GM08714 (cell line): ENCODE measurements at regions not wholly inside any gene's neighbourhood (a gene's known extent, or its start where the extent isn't known, plus 50 kb on each side); places are given as distances from the start of the nearest gene placed in this dataset.
"Not testable (repeated sequence)": the region's sequence is repeated elsewhere in the genome, so short reads cannot be mapped to it uniquely, and the experiment has no call there.

ENCODE experiments used
- H3K4me3 ChIP-seq: fragments of 200-500 bp; sonication (Bioruptor generic); 2 replicates; pipeline ENCODE4 v1.5.1; 2014; ENCODE audit warnings: mild to moderate bottlenecking, low read length, inconsistent platforms
- ZNF274 ChIP-seq: IDR thresholded peaks from 2 replicates; pipeline ENCODE4 v1.6.1; 2012; ENCODE audit warnings: mild to moderate bottlenecking, low read depth, low read length

DNA sequence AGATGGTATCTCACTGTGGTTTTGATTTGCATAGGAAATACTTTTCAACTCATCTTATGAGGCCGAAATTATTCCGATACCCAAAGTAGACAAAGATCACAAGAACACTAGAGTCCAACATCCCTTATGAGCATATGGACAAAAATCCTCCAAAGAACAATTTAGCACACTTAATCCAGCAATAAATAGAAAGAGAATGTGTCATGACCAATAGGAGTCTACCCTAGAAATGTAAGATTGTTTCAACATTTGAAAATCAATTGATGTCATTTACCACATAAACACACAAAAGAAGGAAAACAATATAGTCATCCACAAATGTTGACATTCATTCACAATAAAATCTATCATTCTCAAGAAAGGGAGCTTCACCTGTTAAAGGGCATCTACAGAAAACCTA, 307.8 kb upstream of the SMIM21 start:
- no peak for TF ChIP-seq ZNF274
- no peak overlapping the region for H3K4me3 ChIP-seq

DNA sequence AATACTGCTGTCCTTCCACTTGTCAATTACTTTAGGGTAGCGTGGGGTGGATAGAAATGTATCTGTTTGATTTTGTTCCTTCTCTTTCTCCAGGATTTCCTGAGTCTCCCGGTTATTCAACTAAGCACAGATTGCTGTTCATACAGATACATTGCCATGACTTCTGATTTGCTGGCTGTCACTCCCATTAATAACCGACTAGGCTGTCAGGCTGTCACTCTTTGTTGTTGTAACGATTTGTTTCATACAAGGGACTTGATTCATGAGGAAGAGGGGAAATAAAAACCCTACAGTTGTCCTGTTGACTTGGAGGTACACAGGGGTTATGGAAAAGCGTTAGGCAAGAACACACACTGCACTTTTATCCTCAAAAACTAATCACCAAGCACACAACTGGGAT, 302.7 kb upstream of the SMIM21 start:
- no peak for TF ChIP-seq ZNF274
- no peak overlapping the region for H3K4me3 ChIP-seq

DNA sequence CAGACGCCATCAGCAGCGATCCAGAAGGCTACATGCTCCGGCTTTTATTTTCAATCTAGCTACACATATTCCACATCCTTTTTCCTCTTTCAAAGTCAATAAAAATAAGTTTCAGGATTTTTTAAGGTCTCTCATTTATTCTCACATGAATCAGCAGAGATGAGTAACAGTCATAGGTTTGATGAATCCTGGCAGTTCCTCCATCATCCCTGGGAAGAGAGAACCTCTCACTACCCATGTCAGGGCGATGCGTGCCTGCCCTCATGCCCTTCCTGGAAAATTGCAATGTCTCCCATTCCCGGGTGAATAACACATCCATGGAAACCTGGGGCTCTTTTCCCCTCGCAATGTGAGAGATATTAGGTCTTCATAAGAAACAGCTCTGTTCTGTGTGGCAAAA, 301.1 kb upstream of the SMIM21 start:
- TF ChIP-seq ZNF274, result no peak
- H3K4me3 ChIP-seq, result no peak overlapping the region

DNA sequence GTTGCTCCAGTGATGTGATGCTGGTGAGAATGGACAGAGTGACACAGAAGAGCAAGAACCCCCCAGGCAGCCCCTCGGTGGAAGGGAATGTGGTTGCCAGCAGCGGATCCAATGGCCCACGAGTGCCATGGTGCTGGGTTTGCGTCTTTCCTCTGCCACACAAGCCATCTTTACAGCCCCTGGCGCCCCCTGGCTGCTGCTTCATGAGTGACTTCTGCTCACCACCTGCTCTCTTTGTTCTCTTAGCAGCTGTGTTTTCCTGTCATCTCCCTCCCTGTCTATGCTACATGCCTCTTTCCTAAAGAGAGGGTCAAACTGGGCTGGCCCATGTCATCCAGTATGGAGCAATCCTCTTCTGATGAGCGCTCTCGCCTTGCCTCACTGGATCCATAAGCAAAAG, 300.0 kb upstream of the SMIM21 start:
- TF ChIP-seq ZNF274, result no peak
- no peak overlapping the region for H3K4me3 ChIP-seq

DNA sequence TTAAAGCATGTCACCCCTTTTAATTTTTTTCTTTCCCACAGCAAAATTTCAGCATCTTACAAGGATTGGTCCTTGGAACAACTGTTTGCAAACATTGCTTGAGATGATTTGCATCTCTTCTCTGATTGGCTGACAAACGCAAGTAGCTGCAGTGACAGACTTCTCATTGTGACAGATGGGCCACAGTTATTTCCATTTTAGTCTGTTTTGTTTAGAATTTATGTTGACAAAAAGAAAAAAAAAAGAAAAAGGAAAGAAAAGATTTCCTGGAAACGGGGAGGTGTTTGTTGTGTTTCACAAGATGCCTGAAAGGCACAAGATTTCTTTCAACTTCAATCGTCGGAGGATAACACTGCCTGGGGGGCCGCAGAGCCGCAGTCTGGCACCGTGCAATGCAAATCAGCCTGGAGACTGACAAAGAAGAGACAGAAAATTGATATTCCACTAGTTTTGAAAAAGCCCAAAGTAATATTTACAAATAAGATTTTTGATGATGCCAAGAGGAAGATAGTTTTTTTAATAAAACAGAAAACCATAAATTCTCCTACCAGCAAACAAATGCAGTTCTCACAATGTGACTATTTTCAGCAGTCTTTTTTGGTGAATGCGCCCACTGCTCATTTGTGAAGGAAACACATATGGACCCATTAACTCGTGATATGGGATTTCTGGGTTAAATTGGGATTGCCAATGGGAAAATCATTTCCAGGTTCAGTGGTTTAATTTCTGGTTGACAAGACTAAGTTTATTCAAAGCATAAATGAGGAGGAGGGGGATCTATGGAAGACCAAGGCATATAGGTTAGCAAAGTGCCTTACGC, 296.2 kb upstream of the SMIM21 start:
- TF ChIP-seq ZNF274, result no peak
- no peak overlapping the region for H3K4me3 ChIP-seq

DNA sequence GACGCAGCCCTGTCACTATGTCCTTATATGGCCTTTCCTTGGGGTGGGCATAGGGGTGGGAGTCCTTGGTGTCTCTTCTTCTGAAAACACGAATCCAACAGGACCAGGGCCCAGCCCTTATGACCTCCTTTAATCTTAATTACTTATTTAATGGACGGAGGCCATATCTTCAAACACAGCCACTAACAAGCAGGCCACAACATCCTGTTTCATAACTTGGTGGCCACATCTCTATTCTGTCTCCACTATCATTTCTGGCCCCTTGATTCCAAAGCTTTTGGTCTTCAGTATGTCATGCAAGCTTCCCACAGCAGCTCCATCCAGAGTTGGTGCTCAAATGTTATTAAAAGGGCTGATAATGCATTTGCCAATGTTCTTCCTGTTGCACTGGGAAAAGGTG, 287.3 kb upstream of the SMIM21 start:
- H3K4me3 ChIP-seq, result no peak overlapping the region
- no peak for TF ChIP-seq ZNF274

DNA sequence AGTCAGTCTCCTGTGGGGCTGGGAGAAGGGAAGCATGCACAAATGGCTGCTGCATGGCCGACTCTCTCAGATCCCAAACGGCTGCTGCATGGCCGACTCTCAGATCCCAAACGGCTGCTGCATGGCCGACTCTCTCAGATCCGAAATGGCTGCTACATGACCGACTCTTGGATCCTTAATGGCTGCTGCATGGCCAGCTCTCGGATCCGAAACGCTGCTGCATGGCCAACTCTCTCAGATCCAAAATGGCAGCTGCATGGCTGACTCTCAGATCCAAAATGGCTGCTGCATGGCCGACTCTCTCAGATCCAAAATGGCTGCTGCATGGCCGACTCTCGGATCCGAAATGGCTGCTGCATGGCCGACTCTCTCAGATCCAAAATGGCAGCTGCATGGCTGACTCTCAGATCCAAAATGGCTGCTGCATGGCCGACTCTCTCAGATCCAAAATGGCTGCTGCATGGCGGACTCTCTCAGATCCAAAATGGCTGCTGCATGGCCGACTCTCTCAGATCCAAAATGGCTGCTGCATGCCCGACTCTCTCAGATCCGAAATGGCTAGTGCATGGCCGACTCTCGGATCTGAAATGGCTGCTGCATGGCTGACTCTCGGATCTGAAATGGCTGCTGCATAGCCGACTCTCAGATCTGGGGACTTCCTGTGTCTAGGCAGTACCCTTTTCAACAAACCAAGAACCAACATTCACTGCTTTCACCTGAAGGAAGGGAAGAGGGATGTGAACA, 284.8 kb upstream of the SMIM21 start:
- H3K4me3 ChIP-seq, result not testable (repeated sequence)

DNA sequence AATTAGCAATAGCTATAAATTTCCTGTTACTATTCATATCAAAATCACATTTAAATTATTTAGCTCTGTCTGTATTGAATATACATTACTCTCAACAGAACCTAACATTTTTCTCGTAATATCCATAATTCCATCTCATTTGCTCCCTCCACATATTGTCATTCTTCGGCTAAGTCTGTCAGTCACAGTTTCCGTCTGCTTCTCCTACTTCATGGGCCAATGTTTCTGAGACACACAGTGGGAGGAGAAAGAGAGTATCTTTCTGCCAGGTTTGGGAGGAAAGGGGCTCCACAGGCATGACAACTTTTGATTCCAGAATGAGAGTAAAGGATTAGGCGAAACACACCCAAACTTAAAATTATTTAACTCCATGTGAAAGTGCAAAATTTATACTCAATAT, 273.1 kb upstream of the SMIM21 start:
- TF ChIP-seq ZNF274, result no peak
- no peak overlapping the region for H3K4me3 ChIP-seq

DNA sequence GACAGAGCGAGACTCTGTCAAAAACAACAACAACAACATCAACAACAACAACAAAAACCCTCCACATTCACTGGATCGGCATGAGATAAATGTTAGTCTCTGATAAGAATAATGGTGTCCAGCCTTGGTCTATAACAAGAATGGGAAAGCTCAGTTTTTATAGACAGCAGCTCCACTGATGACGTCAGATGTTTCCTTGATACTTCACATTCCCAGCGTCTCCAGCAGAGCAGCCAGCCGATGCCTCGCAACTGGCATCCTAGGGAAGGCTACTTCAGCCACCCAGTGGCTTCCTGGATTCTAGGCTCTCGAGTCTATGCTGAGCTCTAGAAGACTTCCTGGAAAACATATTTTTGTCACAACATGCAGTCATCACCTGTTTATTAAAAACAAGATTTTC, 271.4 kb upstream of the SMIM21 start:
- H3K4me3 ChIP-seq, result no peak overlapping the region
- TF ChIP-seq ZNF274, result no peak

DNA sequence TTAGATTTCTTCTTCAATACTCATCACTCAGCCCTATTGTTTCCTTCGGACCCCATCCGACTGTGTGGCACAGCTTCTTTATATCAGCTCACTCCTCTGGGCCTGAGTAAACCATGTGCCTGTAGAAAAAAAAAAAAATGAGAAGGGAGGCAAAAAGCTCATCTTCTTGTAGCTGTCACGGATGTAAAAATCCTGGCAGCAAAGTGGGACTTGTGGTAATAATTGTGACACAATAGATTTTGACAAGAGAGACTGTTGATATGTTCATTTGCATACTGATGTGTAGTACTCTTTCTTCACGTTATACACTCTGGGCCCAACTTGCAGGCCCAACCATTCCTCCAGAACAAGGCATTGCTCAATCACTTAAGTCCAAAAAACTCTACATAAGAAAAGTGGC, 270.0 kb upstream of the SMIM21 start:
- H3K4me3 ChIP-seq, result no peak overlapping the region
- TF ChIP-seq ZNF274, result no peak

DNA sequence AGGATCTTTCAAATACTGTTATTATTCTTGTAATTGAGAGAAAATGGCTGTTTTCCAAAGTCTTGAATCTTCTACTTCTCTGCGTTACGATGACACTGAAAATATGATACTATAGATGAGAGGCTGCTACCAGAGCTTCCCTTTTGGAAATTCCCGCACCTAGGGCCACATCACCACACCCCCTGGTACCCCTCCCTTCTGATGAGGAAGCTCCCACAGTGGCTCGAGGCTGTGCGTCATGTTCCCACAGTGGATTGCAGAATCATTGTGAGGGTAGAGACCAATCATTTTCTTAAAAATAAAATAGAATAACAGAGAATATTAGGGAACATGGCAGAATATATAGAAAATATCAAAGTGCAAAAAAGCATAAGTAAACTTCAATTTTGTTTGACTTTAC, 268.9 kb upstream of the SMIM21 start:
- no peak for TF ChIP-seq ZNF274
- no peak overlapping the region for H3K4me3 ChIP-seq

DNA sequence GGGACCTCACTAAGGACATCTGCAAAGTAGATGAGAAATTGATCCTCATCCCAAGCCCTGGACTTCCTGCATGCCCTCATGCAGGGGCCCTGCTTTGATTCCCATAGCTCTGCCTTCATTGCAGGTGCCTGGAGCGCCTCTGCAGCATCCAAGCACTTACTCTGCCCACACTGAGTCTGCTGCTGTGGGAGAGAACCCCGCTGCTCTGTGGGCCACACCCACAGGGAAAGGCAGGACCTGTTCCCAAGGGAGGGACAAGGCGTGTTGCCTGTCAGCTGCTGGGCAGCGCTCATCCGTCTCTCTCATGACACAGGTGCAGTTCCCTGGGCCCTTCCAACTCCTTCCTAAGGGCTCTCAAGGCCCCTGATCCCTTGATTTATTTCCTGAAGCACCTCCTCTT, 266.8 kb upstream of the SMIM21 start:
- no peak for TF ChIP-seq ZNF274
- no peak overlapping the region for H3K4me3 ChIP-seq

DNA sequence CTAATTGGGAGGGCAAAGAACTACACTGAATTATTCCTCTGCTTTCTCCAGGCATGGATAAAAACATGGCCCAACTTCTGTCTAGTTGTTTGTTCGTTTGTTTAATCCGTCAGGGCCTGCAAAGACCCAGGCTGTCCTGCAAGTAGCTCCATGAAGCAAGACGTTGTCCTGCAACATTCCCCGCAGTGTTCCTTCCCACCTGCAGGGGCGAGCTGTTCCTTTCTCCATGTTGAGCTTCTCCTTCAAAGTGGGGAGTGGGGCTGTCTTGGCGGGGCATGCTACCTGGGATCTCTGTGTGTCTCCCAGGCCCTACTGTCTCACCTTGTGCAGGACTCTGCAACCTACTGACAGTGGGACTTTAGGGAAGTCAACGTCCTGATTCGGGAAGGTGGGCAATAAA, 264.0 kb upstream of the SMIM21 start:
- no peak for TF ChIP-seq ZNF274
- H3K4me3 ChIP-seq, result no peak overlapping the region

DNA sequence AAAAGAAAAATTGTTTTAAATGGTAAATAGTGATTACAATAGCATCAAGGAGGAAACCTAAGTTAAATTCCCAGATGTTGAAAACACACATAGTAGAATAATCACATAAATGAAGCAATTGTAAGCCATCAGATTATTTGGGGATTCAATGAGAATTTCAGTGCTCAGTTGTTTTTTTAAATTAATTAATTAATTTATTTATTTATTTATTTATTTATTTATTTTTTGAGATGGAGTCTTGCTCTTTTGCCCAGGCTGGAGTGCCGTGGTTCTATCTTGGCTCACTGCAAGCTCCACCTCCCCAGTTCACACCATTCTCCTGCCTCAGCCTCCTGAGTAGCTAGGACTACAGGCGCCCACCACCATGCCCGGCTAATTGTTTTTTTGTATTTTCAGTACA, 262.8 kb upstream of the SMIM21 start:
- not testable (repeated sequence) for H3K4me3 ChIP-seq

DNA sequence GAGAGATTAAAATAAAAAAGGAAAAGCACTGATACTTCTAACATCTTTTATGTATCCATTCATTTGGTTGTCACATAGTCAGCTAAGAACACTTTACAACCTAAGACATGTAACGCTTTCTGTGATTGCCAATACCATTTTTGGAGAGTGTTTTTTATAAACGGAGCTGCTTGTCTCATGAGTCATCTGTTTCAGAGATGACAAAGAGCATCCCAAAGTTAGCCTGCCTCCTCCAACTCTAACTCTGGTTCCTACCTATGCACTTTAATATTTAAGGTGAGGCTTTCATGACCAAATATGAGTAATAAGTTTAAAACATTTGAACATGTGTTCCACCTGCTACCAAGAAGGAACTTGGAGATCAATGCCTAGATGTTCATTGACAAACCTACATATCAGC, 260.1 kb upstream of the SMIM21 start:
- TF ChIP-seq ZNF274, result no peak
- no peak overlapping the region for H3K4me3 ChIP-seq

DNA sequence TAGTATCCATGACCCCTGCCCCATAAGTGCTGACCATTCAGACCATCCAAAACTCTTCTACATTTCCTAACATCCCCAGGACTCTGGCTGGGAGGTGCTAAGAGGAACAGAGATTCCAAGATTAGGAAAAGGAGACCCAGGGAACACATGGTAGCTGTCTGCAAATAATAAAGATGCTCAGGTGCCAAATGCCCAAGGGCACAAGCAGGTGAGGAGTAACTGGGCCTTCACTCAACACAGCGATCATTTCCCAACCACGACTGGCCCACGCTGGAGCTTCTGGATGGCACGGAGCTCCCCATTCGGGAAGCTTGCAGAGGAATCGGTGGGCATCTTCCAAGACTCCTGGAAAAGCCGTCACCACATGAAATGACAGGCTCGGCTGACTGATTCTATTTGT, 255.9 kb upstream of the SMIM21 start:
- no peak for TF ChIP-seq ZNF274
- H3K4me3 ChIP-seq, result no peak overlapping the region
